WTC11 (cell line): ENCODE measurements at regions not wholly inside any gene's neighbourhood (a gene's known extent, or its start where the extent isn't known, plus 50 kb on each side); places are given as distances from the start of the nearest gene placed in this dataset.

Experiments
- ATAC-seq: fragments of 200-7000 bp; cut with Tn5 transposase; 2 replicates; pipeline ENCODE4 v1.10.0; 2021; ENCODE audit warnings: mild to moderate bottlenecking, moderate library complexity
- CTCF ChIA-PET: fragments of 300-600 bp; sonication (Branson Sonifier 250); formaldehyde crosslinking; loops from one replicate; lab custom pipeline; 2021; ENCODE audit warnings: antibody characterized with exemption; lab: Charles Lee
- POLR2A ChIA-PET: fragments of 350-600 bp; sonication (Branson Sonifier 250); formaldehyde crosslinking; loops from one replicate; lab custom pipeline; 2021; ENCODE audit warnings: antibody characterized with exemption; lab: Charles Lee
- DNase-seq: peaks from one replicate; pipeline ENCODE4 v3.0.0; 2021; ENCODE audit warnings: low spot score
- H3K27ac Mint-ChIP-seq: 2 replicates; pipeline ENCODE4 v1.8.0; 2021; ENCODE audit warnings: mixed read lengths
- H3K27me3 Mint-ChIP-seq: 2 replicates; pipeline ENCODE4 v1.8.0; 2021; ENCODE audit warnings: low read depth, mild to moderate bottlenecking, moderate library complexity, mixed read lengths
- H3K36me3 Mint-ChIP-seq: 2 replicates; pipeline ENCODE4 v1.8.0; 2021; ENCODE audit warnings: mixed read lengths
- H3K4me1 Mint-ChIP-seq: 2 replicates; pipeline ENCODE4 v1.8.0; 2022; ENCODE audit warnings: mixed read lengths
- H3K4me3 Mint-ChIP-seq: 2 replicates; pipeline ENCODE4 v1.8.0; 2021; ENCODE audit warnings: mild to moderate bottlenecking, moderate library complexity, mixed read lengths
- H3K9me3 Mint-ChIP-seq: 2 replicates; pipeline ENCODE4 v1.8.0; 2021; ENCODE audit warnings: mixed read lengths
- ATF3 ChIP-seq: sonication (generic); formaldehyde crosslinking; conservative IDR thresholded peaks from 2 replicates; pipeline ENCODE4 v1.8.1; 2022; ENCODE audit warnings: mild to moderate bottlenecking, missing genetic modification reagents
- CBFB ChIP-seq: sonication (generic); formaldehyde crosslinking; IDR thresholded peaks from 2 replicates; pipeline ENCODE4 v1.8.1; 2022; ENCODE audit warnings: mild to moderate bottlenecking, low read depth, missing genetic modification reagents
- FOXJ3 ChIP-seq: sonication (generic); formaldehyde crosslinking; IDR thresholded peaks from 2 replicates; pipeline ENCODE4 v1.9.0; 2021; ENCODE audit warnings: missing genetic modification reagents, mild to moderate bottlenecking, borderline replicate concordance
- FOXP4 ChIP-seq: sonication (generic); formaldehyde crosslinking; IDR thresholded peaks from 2 replicates; pipeline ENCODE4 v1.8.0; 2022; ENCODE audit warnings: mild to moderate bottlenecking, missing genetic modification reagents
- GRHL2 ChIP-seq: fragments of 250-450 bp; sonication (Bioruptor Pico); IDR thresholded peaks from 2 replicates; pipeline ENCODE4 v1.8.0; 2022; ENCODE audit warnings: mild to moderate bottlenecking, moderate library complexity; ENCODE audit not compliant: insufficient replicate concordance, severe bottlenecking
- JAZF1 ChIP-seq: fragments of 250-450 bp; sonication (Bioruptor Pico); IDR thresholded peaks from 2 replicates; pipeline ENCODE4 v1.9.0; 2021; ENCODE audit warnings: moderate library complexity, mild to moderate bottlenecking, inconsistent platforms
- JUN ChIP-seq: sonication (generic); formaldehyde crosslinking; IDR thresholded peaks from 2 replicates; pipeline ENCODE4 v1.8.0; 2023; ENCODE audit warnings: mild to moderate bottlenecking, missing genetic modification reagents
- MYBL2 ChIP-seq: sonication (generic); formaldehyde crosslinking; IDR thresholded peaks from 2 replicates; pipeline ENCODE4 v1.8.1; 2023; ENCODE audit warnings: mild to moderate bottlenecking, moderate library complexity, missing genetic modification reagents
- NFE2L1 ChIP-seq: sonication (generic); formaldehyde crosslinking; IDR thresholded peaks from 2 replicates; pipeline ENCODE4 v1.8.1; 2023; ENCODE audit warnings: missing genetic modification reagents
- NFYB ChIP-seq: sonication (generic); formaldehyde crosslinking; conservative IDR thresholded peaks from 2 replicates; pipeline ENCODE4 v1.8.0; 2022; ENCODE audit warnings: low read depth, missing genetic modification reagents
- PRRX2 ChIP-seq: fragments of 250-450 bp; sonication (Bioruptor Pico); IDR thresholded peaks from 2 replicates; pipeline ENCODE4 v1.8.0; 2021; ENCODE audit warnings: mild to moderate bottlenecking
- TCF7 ChIP-seq: sonication (generic); formaldehyde crosslinking; IDR thresholded peaks from 2 replicates; pipeline ENCODE4 v1.8.0; 2022; ENCODE audit warnings: mild to moderate bottlenecking, low read depth, missing genetic modification reagents, moderate library complexity
- USF1 ChIP-seq: sonication (generic); formaldehyde crosslinking; IDR thresholded peaks from 2 replicates; pipeline ENCODE4 v1.8.0; 2022; ENCODE audit warnings: mild to moderate bottlenecking, missing genetic modification reagents
- ZBTB43 ChIP-seq: sonication (generic); formaldehyde crosslinking; IDR thresholded peaks from 2 replicates; pipeline ENCODE4 v1.8.1; 2023; ENCODE audit warnings: mild to moderate bottlenecking, missing genetic modification reagents
- ZMAT4 ChIP-seq: fragments of 250-450 bp; sonication (Bioruptor Pico); IDR thresholded peaks from 2 replicates; pipeline ENCODE4 v1.9.0; 2021; ENCODE audit warnings: mild to moderate bottlenecking
- ZNF219 ChIP-seq: sonication (generic); formaldehyde crosslinking; IDR thresholded peaks from 2 replicates; pipeline ENCODE4 v1.8.0; 2023; ENCODE audit warnings: missing genetic modification reagents, mild to moderate bottlenecking, borderline replicate concordance
- ZNF532 ChIP-seq: fragments of 250-450 bp; sonication (Bioruptor Pico); IDR thresholded peaks from 2 replicates; pipeline ENCODE4 v1.9.0; 2021; ENCODE audit warnings: mild to moderate bottlenecking, borderline replicate concordance
- TF ChIP-seq, protein P1 (sequence below): sonication (generic); formaldehyde crosslinking; IDR thresholded peaks from 2 replicates; pipeline ENCODE4 v1.8.1; 2023; ENCODE audit warnings: mild to moderate bottlenecking, missing genetic modification reagents
- TF ChIP-seq, protein P2 (sequence below): fragments of 250-450 bp; sonication (Bioruptor Pico); IDR thresholded peaks from 2 replicates; pipeline ENCODE4 v2.1.2; 2022; ENCODE audit warnings: mild to moderate bottlenecking, moderate library complexity
- TF ChIP-seq, protein P3 (sequence below): fragments of 200-600 bp; IDR thresholded peaks from 2 replicates; pipeline ENCODE4 v1.8.0; 2022; ENCODE audit warnings: antibody characterized with exemption
- TF ChIP-seq, protein P4 (sequence below): fragments of 250-450 bp; sonication (Bioruptor Pico); IDR thresholded peaks from 2 replicates; pipeline ENCODE4 v1.8.0; 2021; ENCODE audit warnings: mild to moderate bottlenecking

GRCh38 chr21:41621513-41621912 is 113.6 kb upstream of the TMPRSS2 start (continued):
- no peak for TF ChIP-seq ZMAT4 (CRISPR knock-in tag)
- no peak for TF ChIP-seq NFYB (CRISPR knock-in tag)
- no peak for TF ChIP-seq MYBL2 (CRISPR knock-in tag)
- TF ChIP-seq, all 79 proteins: peak for 0

- Mint-ChIP-seq H3K36me3 (no peaks in the 10 kb centered on the region), H3K4me3 (no peak overlapping the region), H3K27me3 (no peaks in the 10 kb centered on the region), H3K9me3 (peaks cover 11% of the 10 kb centered on the region), H3K27ac (no peak overlapping the region), H3K4me1 (no peaks in the 10 kb centered on the region)
- no peak for ATAC-seq
- TF ChIP-seq, protein P1, sequence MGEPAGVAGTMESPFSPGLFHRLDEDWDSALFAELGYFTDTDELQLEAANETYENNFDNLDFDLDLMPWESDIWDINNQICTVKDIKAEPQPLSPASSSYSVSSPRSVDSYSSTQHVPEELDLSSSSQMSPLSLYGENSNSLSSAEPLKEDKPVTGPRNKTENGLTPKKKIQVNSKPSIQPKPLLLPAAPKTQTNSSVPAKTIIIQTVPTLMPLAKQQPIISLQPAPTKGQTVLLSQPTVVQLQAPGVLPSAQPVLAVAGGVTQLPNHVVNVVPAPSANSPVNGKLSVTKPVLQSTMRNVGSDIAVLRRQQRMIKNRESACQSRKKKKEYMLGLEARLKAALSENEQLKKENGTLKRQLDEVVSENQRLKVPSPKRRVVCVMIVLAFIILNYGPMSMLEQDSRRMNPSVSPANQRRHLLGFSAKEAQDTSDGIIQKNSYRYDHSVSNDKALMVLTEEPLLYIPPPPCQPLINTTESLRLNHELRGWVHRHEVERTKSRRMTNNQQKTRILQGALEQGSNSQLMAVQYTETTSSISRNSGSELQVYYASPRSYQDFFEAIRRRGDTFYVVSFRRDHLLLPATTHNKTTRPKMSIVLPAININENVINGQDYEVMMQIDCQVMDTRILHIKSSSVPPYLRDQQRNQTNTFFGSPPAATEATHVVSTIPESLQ (CRISPR knock-in tag): no peak
- TF ChIP-seq USF1 (CRISPR knock-in tag) (no peak), JUN (no peak), ZNF219 (CRISPR knock-in tag) (no peak), ZNF532 (no peak), FOXP4 (no peak), JAZF1 (CRISPR knock-in tag) (no peak), CBFB (no peak), TCF7 (CRISPR knock-in tag) (no peak), FOXJ3 (CRISPR knock-in tag) (no peak), ATF3 (CRISPR knock-in tag) (no peak), NFE2L1 (CRISPR knock-in tag) (no peak), ZBTB43 (CRISPR knock-in tag) (no peak), PRRX2 (CRISPR knock-in tag) (no peak), GRHL2 (CRISPR knock-in tag) (no peak)
- TF ChIP-seq, protein P2, sequence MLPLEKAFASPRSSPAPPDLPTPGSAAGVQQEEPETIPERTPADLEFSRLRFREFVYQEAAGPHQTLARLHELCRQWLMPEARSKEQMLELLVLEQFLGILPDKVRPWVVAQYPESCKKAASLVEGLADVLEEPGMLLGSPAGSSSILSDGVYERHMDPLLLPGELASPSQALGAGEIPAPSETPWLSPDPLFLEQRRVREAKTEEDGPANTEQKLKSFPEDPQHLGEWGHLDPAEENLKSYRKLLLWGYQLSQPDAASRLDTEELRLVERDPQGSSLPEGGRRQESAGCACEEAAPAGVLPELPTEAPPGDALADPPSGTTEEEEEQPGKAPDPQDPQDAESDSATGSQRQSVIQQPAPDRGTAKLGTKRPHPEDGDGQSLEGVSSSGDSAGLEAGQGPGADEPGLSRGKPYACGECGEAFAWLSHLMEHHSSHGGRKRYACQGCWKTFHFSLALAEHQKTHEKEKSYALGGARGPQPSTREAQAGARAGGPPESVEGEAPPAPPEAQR (CRISPR knock-in tag): no peak
- TF ChIP-seq, protein P3, sequence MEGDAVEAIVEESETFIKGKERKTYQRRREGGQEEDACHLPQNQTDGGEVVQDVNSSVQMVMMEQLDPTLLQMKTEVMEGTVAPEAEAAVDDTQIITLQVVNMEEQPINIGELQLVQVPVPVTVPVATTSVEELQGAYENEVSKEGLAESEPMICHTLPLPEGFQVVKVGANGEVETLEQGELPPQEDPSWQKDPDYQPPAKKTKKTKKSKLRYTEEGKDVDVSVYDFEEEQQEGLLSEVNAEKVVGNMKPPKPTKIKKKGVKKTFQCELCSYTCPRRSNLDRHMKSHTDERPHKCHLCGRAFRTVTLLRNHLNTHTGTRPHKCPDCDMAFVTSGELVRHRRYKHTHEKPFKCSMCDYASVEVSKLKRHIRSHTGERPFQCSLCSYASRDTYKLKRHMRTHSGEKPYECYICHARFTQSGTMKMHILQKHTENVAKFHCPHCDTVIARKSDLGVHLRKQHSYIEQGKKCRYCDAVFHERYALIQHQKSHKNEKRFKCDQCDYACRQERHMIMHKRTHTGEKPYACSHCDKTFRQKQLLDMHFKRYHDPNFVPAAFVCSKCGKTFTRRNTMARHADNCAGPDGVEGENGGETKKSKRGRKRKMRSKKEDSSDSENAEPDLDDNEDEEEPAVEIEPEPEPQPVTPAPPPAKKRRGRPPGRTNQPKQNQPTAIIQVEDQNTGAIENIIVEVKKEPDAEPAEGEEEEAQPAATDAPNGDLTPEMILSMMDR: no peak
- TF ChIP-seq, protein P4, sequence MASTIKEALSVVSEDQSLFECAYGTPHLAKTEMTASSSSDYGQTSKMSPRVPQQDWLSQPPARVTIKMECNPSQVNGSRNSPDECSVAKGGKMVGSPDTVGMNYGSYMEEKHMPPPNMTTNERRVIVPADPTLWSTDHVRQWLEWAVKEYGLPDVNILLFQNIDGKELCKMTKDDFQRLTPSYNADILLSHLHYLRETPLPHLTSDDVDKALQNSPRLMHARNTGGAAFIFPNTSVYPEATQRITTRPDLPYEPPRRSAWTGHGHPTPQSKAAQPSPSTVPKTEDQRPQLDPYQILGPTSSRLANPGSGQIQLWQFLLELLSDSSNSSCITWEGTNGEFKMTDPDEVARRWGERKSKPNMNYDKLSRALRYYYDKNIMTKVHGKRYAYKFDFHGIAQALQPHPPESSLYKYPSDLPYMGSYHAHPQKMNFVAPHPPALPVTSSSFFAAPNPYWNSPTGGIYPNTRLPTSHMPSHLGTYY (CRISPR knock-in tag): no peak
- DNase-seq: no peak
- CTCF ChIA-PET: interaction anchor here (4.4 kb wide), 1 partner anchor 8 kb away, joined by 40 read pairs; no protein-coding TSS in a partner anchor
- POLR2A ChIA-PET: no interaction called here
Measured at GRCh38 chr21:41620982-41621381, 113.0 kb upstream of the TMPRSS2 start.
